Hepatocyte (in vitro differentiated cells): ENCODE measurements at regions not wholly inside any gene's neighbourhood (a gene's known extent, or its start where the extent isn't known, plus 50 kb on each side); places are given as distances from the start of the nearest gene placed in this dataset.

ENCODE experiments used
- EZH2phosphoT487 ChIP-seq: fragments of 200-600 bp; sonication (generic); IDR thresholded peaks from one replicate; pipeline ENCODE4 v1.6.1; 2018; ENCODE audit warnings: antibody characterized with exemption, mild to moderate bottlenecking, low read depth, moderate library complexity; ENCODE audit not compliant: unreplicated experiment, severe bottlenecking
- TF ChIP-seq, protein P1 (sequence below): fragments of 200-600 bp; sonication (generic); IDR thresholded peaks from 2 replicates; pipeline ENCODE4 v1.5.1; 2016; ENCODE audit warnings: antibody characterized with exemption, mild to moderate bottlenecking; ENCODE audit not compliant: poor library complexity

DNA sequence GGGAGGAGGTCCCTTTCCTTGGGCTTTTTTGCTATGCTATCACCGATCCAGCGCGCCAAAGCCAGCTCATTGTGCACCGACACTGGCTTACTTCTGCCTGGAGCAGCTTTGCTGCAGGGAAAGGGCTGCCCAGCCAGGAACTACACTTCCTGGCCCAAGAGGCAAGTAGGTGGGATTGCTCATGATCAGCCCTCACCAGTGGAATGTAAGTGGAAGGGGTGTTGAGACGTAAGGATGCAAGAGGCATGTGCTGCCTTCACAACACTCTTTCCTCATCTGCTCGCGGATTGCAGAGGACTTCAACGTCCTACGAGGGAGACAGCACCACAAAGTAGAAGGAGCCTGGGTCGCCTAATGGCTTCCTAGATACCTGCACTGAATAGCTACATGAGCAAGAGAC is 104.3 kb upstream of the FOXF1 start:
- TF ChIP-seq, protein P1, sequence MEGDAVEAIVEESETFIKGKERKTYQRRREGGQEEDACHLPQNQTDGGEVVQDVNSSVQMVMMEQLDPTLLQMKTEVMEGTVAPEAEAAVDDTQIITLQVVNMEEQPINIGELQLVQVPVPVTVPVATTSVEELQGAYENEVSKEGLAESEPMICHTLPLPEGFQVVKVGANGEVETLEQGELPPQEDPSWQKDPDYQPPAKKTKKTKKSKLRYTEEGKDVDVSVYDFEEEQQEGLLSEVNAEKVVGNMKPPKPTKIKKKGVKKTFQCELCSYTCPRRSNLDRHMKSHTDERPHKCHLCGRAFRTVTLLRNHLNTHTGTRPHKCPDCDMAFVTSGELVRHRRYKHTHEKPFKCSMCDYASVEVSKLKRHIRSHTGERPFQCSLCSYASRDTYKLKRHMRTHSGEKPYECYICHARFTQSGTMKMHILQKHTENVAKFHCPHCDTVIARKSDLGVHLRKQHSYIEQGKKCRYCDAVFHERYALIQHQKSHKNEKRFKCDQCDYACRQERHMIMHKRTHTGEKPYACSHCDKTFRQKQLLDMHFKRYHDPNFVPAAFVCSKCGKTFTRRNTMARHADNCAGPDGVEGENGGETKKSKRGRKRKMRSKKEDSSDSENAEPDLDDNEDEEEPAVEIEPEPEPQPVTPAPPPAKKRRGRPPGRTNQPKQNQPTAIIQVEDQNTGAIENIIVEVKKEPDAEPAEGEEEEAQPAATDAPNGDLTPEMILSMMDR: no peak
- no peak for TF ChIP-seq EZH2phosphoT487
